DND-41 (cell line): ENCODE measurements at regions not wholly inside any gene's neighbourhood (a gene's known extent, or its start where the extent isn't known, plus 50 kb on each side); places are given as distances from the start of the nearest gene placed in this dataset.

Source experiments
- ATAC-seq: fragments of 200-7000 bp; cut with Tn5 transposase; 3 replicates; pipeline ENCODE4 v1.9.1; 2021; ENCODE audit warnings: low read depth; ENCODE audit not compliant: insufficient read depth
- DNase-seq: peaks from one replicate; pipeline ENCODE4 v3.0.0-alpha.2; 2020
- H2AFZ ChIP-seq: 2 replicates; pipeline ENCODE4 v1.6.0; 2012; ENCODE audit warnings: low read depth, low read length
- H3K27ac ChIP-seq: 2 replicates; pipeline ENCODE4 v1.5.1; 2012; ENCODE audit warnings: low read length, inconsistent platforms
- H3K27me3 ChIP-seq: fragments of 200-600 bp; sonication (generic); 2 replicates; pipeline ENCODE4 v1.6.0; 2012; ENCODE audit warnings: low read length, mild to moderate bottlenecking, inconsistent platforms; ENCODE audit not compliant: insufficient read depth, poor library complexity
- H3K36me3 ChIP-seq: 2 replicates; pipeline ENCODE4 v1.5.1; 2012; ENCODE audit warnings: low read length, inconsistent platforms; ENCODE audit not compliant: insufficient read depth
- H3K4me1 ChIP-seq: 2 replicates; pipeline ENCODE4 v1.5.1; 2012; ENCODE audit warnings: mild to moderate bottlenecking, low read length; ENCODE audit not compliant: insufficient read depth
- H3K4me2 ChIP-seq: 2 replicates; pipeline ENCODE4 v1.6.0; 2012; ENCODE audit warnings: mild to moderate bottlenecking, moderate library complexity, low read length, inconsistent platforms; ENCODE audit not compliant: insufficient read depth
- H3K4me3 ChIP-seq, 2 experiments: fragments of 200-600 bp in 1 of 2; shearing (Covaris generic) in 1 of 2; 2 replicates each; pipeline ENCODE4 v1.5.1; 2012 to 2016; ENCODE audit warnings: inconsistent platforms in 2 of 2, low read length in 2 of 2, mild to moderate bottlenecking in 2 of 2, low read depth in 1 of 2, moderate library complexity in 1 of 2
- H3K79me2 ChIP-seq: 2 replicates; pipeline ENCODE4 v1.6.0; 2012; ENCODE audit warnings: low read length, inconsistent platforms; ENCODE audit not compliant: insufficient read depth
- H3K9ac ChIP-seq: 2 replicates; pipeline ENCODE4 v1.6.0; 2012; ENCODE audit warnings: low read depth, mild to moderate bottlenecking, inconsistent platforms, low read length, moderate library complexity
- H3K9me3 ChIP-seq: 2 replicates; pipeline ENCODE4 v1.5.1; 2012; ENCODE audit warnings: low read length, moderate library complexity, mild to moderate bottlenecking, inconsistent platforms; ENCODE audit not compliant: insufficient read depth, severe bottlenecking
- H4K20me1 ChIP-seq: 2 replicates; pipeline ENCODE4 v1.6.0; 2012; ENCODE audit warnings: low read length; ENCODE audit not compliant: insufficient read depth
- CTCF ChIP-seq: IDR thresholded peaks from 2 replicates; pipeline ENCODE4 v1.5.1; 2012; ENCODE audit warnings: borderline replicate concordance, low read length, moderate library complexity, mild to moderate bottlenecking; ENCODE audit not compliant: poor library complexity, severe bottlenecking; ENCODE audit errors: extremely low read depth
- EZH2 ChIP-seq: IDR thresholded peaks from 3 replicates; pipeline ENCODE4 v1.6.1; 2012; ENCODE audit warnings: borderline replicate concordance, low read depth, mild to moderate bottlenecking, moderate library complexity, low read length, inconsistent platforms; ENCODE audit not compliant: severe bottlenecking

- H2AFZ ChIP-seq = peak overlapping the region; percentile 33; the same call in 1 of the 2 replicates
- ATAC-seq (peak; percentile 31), DNase-seq (peak; percentile 69)
- no peak for TF ChIP-seq EZH2
- TF ChIP-seq CTCF = no peak
- peak overlapping the region; percentile 94 for H3K9ac ChIP-seq
- H3K27me3 ChIP-seq = no peaks in the 10 kb centered on the region
- peaks cover 7% of the 10 kb centered on the region; the same call in 1 of the 2 replicates for H3K36me3 ChIP-seq
- H3K4me3 ChIP-seq = peak overlapping the region; percentile 43 to 71
- peaks cover 41% of the 10 kb centered on the region for H3K79me2 ChIP-seq
- H3K27ac ChIP-seq = peak overlapping the region; percentile 100
- H4K20me1 ChIP-seq = no peaks in the 10 kb centered on the region
- peaks cover 69% of the 10 kb centered on the region for H3K4me1 ChIP-seq
- no peaks in the 10 kb centered on the region for H3K9me3 ChIP-seq
- peak overlapping the region; percentile 84 for H3K4me2 ChIP-seq
Observed at GRCh38 chr22:48098921-48099245, 1336.4 kb downstream of the TBC1D22A start.

- ATAC-seq (peak; percentile 65), DNase-seq (peak; percentile 82)
- H3K4me2 ChIP-seq = peak overlapping the region; percentile 84
- H3K9ac ChIP-seq = peak overlapping the region; percentile 94
- peaks cover 41% of the 10 kb centered on the region for H3K79me2 ChIP-seq
- TF ChIP-seq EZH2 (no peak), CTCF (no peak)
- H3K4me3 ChIP-seq = peak overlapping the region; percentile 43 to 71
- H4K20me1 ChIP-seq = no peaks in the 10 kb centered on the region
- no peaks in the 10 kb centered on the region for H3K27me3 ChIP-seq
- H3K4me1 ChIP-seq = peaks cover 67% of the 10 kb centered on the region
- no peaks in the 10 kb centered on the region for H3K9me3 ChIP-seq
- peak overlapping the region; percentile 100 for H3K27ac ChIP-seq
- peak overlapping the region; percentile 10; the same call in 1 of the 2 replicates for H2AFZ ChIP-seq
- peaks cover 7% of the 10 kb centered on the region; the same call in 1 of the 2 replicates for H3K36me3 ChIP-seq
Observed at GRCh38 chr22:48098243-48098920, 1335.9 kb downstream of the TBC1D22A start.

- Histone ChIP-seq H3K4me3 (peak overlapping the region in 1 of 2 experiments; percentile 44; a peak in 2 of 4 replicates), H3K36me3 (peaks cover 7% of the 10 kb centered on the region; the same call in 1 of the 2 replicates), H4K20me1 (no peaks in the 10 kb centered on the region), H3K4me2 (peak overlapping the region; percentile 84), H3K79me2 (peaks cover 41% of the 10 kb centered on the region), H3K4me1 (peaks cover 67% of the 10 kb centered on the region), H3K9me3 (no peaks in the 10 kb centered on the region), H2AFZ (peak overlapping the region; percentile 35; the same call in 1 of the 2 replicates), H3K9ac (peak overlapping the region; percentile 94), H3K27me3 (no peaks in the 10 kb centered on the region), H3K27ac (peak overlapping the region; percentile 100)
- ATAC-seq = peak; percentile 30
- TF ChIP-seq CTCF = no peak
- TF ChIP-seq EZH2 = no peak
- DNase-seq = peak; percentile 75
Observed at GRCh38 chr22:48097723-48098122, 1335.3 kb downstream of the TBC1D22A start.
